ENCODE measurements at regions not wholly inside any gene's neighbourhood (a gene's known extent, or its start where the extent isn't known, plus 50 kb on each side); places are given as distances from the start of the nearest gene placed in this dataset.

GRCh38 chr15:62823561-62823960 is 219.0 kb upstream of the TPM1 start:
- no peak for DNase-seq

- DNase-seq: no peak
Measured at GRCh38 chr15:62824111-62825015, 218.2 kb upstream of the TPM1 start.

- DNase-seq: no peak
Measured at GRCh38 chr15:62825191-62825590, 217.4 kb upstream of the TPM1 start.

GRCh38 chr15:62826561-62826960 is 216.0 kb upstream of the TPM1 start:
- DNase-seq: no peak

GRCh38 chr15:62828364-62828763 is 214.2 kb upstream of the TPM1 start:
- no peak for DNase-seq

- DNase-seq: no peak
Measured at GRCh38 chr15:62832231-62832630, 210.3 kb upstream of the TPM1 start.

GRCh38 chr15:62833646-62834045 is 208.9 kb upstream of the TPM1 start:
- no peak for DNase-seq

- DNase-seq: no peak
Measured at GRCh38 chr15:62834686-62835329, 207.7 kb upstream of the TPM1 start.

- no peak for DNase-seq
Measured at GRCh38 chr15:62835351-62835750, 207.2 kb upstream of the TPM1 start.

GRCh38 chr15:62835762-62836161 is 206.8 kb upstream of the TPM1 start:
- no peak for DNase-seq

GRCh38 chr15:62840526-62841268 is 201.8 kb upstream of the TPM1 start:
- no peak for DNase-seq

GRCh38 chr15:62841269-62841628 is 201.3 kb upstream of the TPM1 start:
- DNase-seq: no peak

- DNase-seq: no peak
Measured at GRCh38 chr15:62841891-62842559, 200.5 kb upstream of the TPM1 start.

GRCh38 chr15:62843311-62843710 is 199.2 kb upstream of the TPM1 start:
- DNase-seq: no peak

GRCh38 chr15:62844564-62845240 is 197.8 kb upstream of the TPM1 start:
- no peak for DNase-seq

GRCh38 chr15:62845241-62846126 is 197.1 kb upstream of the TPM1 start:
- no peak for DNase-seq

GRCh38 chr15:62846131-62846804 is 196.3 kb upstream of the TPM1 start:
- no peak for DNase-seq

GRCh38 chr15:62846805-62847495 is 195.6 kb upstream of the TPM1 start:
- no peak for DNase-seq

GRCh38 chr15:62847900-62848489 is 194.6 kb upstream of the TPM1 start:
- peak; percentile 29 to 39 for DNase-seq

GRCh38 chr15:62848632-62849050 is 193.9 kb upstream of the TPM1 start:
- no peak for DNase-seq
